ENCODE measurements at regions not wholly inside any gene's neighbourhood (a gene's known extent, or its start where the extent isn't known, plus 50 kb on each side); places are given as distances from the start of the nearest gene placed in this dataset.
"Not testable (repeated sequence)": the region's sequence is repeated elsewhere in the genome, so short reads cannot be mapped to it uniquely, and the experiment has no call there.

GRCh38 chrX:148080593-148080992 lies 99.5 kb downstream of the FMR1NB start:
- intact Hi-C loops (cut with micrococcal nuclease), result no loop called here

- intact Hi-C loops (cut with micrococcal nuclease), result no loop called here
Measured at GRCh38 chrX:148084611-148085010, 103.5 kb downstream of the FMR1NB start.

GRCh38 chrX:148120151-148120550 lies 139.0 kb downstream of the FMR1NB start:
- intact Hi-C loops (cut with micrococcal nuclease), result no loop called here

DNA sequence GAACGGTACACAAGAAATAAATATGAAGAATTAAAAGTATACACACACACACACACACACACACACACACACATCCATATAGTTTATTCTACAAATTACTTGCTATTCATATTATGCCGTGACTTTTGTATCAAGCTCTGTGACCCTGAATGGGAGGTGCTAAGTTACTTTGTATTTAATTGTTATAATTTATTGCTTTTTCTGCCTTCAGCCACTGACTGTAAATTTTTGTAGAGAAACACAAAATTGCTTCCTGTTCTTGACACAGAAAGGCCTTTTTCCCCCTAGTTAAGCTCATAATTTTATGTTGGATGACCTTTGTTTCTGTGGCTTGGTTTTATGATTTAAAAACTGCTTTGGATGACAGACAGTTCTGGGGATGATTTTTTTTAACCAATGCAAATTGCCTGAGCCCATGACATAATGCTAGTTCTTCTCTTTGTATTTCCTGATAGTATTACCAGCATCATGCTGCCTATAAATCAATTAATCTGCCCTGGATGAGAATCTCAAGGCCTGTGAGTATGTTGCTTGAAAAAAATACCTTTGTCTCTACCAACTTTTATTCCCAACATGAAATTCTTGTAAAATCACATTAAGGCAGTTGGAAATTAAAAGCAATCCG lies 140.0 kb downstream of the FMR1NB start:
- intact Hi-C loops (cut with micrococcal nuclease), result no loop called here

- intact Hi-C loops (cut with micrococcal nuclease), result not testable (repeated sequence)
Measured at GRCh38 chrX:148128872-148129505, 147.9 kb downstream of the FMR1NB start.

- intact Hi-C loops (cut with micrococcal nuclease), result loop anchor here (1.0 to 5.0 kb wide), 2 partner anchors 369 to 1154 kb away; partner anchors contain the start of gene AFF2
Measured at GRCh38 chrX:148133105-148133725, 152.1 kb downstream of the FMR1NB start.

- intact Hi-C loops (cut with micrococcal nuclease), result loop anchor here (5.0 kb wide), 1 partner anchor 368 kb away; the partner anchor contains the start of gene AFF2
Measured at GRCh38 chrX:148134578-148134977, 153.4 kb downstream of the FMR1NB start.

GRCh38 chrX:148135738-148136137 lies 154.6 kb downstream of the FMR1NB start:
- intact Hi-C loops (cut with micrococcal nuclease), result no loop called here

DNA sequence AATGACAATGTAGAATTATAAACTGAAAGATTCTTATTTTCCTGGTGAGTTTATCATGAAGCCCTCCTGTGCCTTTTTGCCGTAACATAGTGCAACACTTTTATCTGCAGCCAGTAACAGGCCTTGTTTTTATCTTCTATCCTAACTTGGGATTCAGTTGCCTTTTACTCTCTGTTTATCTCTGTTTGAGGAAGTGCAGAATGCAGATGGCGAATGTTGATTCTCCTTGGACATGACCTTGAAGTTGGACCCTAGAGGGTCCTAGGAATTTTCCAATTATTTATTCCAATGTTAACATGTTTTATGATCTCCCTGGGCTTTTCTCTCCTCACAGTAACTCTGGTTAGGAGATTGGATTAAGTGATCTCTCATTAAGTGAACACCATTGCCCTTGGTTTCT lies 165.0 kb downstream of the FMR1NB start:
- intact Hi-C loops (cut with micrococcal nuclease), result no loop called here

- intact Hi-C loops (cut with micrococcal nuclease), result no loop called here
Measured at GRCh38 chrX:148156986-148157385, 175.8 kb downstream of the FMR1NB start.

GRCh38 chrX:148159796-148160195 lies 178.7 kb downstream of the FMR1NB start:
- intact Hi-C loops (cut with micrococcal nuclease), result no loop called here

GRCh38 chrX:148161701-148162100 lies 180.6 kb downstream of the FMR1NB start:
- intact Hi-C loops (cut with micrococcal nuclease), result no loop called here

GRCh38 chrX:148185631-148186030 lies 204.5 kb downstream of the FMR1NB start:
- intact Hi-C loops (cut with micrococcal nuclease), result no loop called here

- intact Hi-C loops (cut with micrococcal nuclease), result no loop called here
Measured at GRCh38 chrX:148192547-148192946, 211.4 kb downstream of the FMR1NB start.

- intact Hi-C loops (cut with micrococcal nuclease), result no loop called here
Measured at GRCh38 chrX:148193759-148194158, 212.6 kb downstream of the FMR1NB start.

DNA sequence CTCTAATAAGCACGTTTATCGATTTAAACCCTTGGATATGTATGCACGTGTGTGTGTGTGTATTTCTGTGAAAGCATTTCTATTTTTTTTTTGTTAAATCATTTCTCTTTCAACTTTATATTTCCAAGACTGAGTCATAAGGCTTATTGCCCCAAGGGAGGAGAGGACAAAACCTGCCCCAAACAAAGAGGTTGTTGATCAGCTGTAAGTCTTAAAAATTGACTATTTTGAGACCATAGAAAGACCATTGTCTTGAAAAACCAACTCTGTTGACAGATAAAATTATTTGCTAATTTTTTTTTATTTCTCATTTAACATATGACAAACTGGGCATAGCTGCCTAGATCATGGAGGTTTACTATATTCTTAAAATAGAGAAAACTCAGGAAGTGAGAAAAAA lies 222.4 kb downstream of the FMR1NB start:
- intact Hi-C loops (cut with micrococcal nuclease), result no loop called here

DNA sequence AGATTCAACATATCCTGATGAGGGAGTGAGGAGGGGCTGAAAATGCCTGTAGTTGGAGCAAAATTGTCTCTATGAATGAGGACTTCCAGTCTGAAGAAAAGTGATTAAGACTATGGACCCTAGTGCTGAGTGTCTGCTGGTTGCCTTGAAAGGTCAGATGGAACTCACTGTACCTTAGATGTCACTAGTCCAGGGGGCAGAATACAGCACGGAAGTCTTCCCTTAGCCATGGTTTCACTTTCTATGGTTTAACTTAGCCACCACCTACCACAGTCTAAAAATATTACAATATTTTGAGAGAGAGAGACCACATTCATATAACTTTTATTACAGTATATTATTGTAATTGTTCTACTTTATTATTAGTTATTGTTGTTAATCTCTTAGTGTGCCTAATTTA lies 223.1 kb downstream of the FMR1NB start:
- intact Hi-C loops (cut with micrococcal nuclease), result no loop called here

DNA sequence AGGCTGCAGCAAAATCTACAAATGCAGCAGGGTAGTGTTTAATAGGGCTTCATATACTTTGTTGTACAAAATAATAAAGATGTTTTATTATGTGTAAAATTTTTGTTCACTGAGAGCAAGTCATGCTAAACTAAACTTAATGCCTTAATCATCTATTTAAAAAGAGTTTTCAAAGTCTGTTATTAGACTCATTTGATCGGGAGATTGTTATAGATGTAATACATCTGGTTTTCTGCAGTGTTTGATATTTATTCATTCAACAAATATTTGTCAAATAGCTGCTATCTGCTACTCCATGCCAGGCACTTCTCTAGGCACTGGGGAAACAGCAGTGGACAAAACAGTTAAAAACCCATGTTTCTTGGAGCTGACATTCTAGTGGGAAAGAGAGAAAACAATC lies 233.6 kb downstream of the FMR1NB start:
- intact Hi-C loops (cut with micrococcal nuclease), result no loop called here

GRCh38 chrX:148215726-148216125 lies 234.6 kb downstream of the FMR1NB start:
- intact Hi-C loops (cut with micrococcal nuclease), result no loop called here

GRCh38 chrX:148223361-148223760 lies 242.2 kb downstream of the FMR1NB start:
- intact Hi-C loops (cut with micrococcal nuclease), result no loop called here

DNA sequence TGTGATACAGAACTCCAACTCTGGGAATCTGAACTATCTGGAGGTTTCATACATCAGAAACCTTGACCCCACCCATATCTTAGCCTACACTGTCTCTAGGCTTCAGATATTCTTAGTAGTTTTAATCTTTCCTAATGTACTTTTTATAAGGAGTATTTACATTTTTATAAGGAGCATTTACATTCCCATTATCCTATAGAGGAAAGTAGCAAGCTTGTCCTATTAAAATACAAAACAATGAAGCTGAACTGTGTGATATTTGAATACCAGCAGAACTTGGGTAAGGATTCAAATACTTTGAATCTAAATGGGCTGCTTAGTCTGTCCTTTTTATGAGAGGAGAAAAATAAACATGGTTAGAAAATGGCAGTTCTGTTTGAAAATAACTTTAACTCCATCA lies 247.4 kb downstream of the FMR1NB start:
- intact Hi-C loops (cut with micrococcal nuclease), result no loop called here

GRCh38 chrX:148229801-148230303 lies 248.7 kb downstream of the FMR1NB start:
- intact Hi-C loops (cut with micrococcal nuclease), result no loop called here

DNA sequence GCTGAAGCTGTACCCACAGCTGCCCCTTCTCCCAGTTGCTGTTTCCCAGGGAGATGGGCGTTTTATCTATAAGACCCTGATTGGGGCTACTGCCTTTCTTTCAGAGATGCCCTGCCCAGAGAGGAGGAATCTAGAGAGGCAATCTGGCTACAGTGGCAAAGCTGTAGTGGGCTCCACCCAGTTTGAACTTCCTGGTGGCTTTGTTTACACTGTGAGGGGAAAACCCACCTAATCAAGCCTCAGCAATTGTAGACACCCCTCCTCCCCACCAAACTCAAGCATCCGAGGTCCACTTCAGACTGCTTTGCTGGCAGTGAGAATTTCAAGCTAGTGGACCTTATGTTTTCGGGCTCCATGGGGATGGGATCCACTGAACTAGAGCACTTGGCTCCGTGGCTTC lies 240.4 kb upstream of the AFF2 start:
- intact Hi-C loops (cut with micrococcal nuclease), result no loop called here

All from T-helper 1 cell treated with Interleukin-12 subunit alpha and Interleukin-12 subunit beta and Interleukin-4 antibody, amounts not matched to agents 30 ng/mL and 1 ng/mL, for 36 hours (primary cell).